SK-N-MC (cell line): ENCODE measurements at regions not wholly inside any gene's neighbourhood (a gene's known extent, or its start where the extent isn't known, plus 50 kb on each side); places are given as distances from the start of the nearest gene placed in this dataset.

Experiments used
- DNase-seq: peaks from one replicate; pipeline ENCODE4 v3.0.0-alpha.2; 2011; ENCODE audit warnings: low read depth, low spot score
- H3K27ac ChIP-seq: fragments of 200-600 bp; sonication (generic); 2 replicates; pipeline ENCODE4 v1.5.1; 2016; ENCODE audit warnings: mixed run types
- H3K36me3 ChIP-seq: fragments of 200-600 bp; sonication (generic); 2 replicates; pipeline ENCODE4 v1.6.1; 2017; ENCODE audit warnings: antibody characterized with exemption, low read length, mixed read lengths; ENCODE audit not compliant: insufficient read depth
- H3K4me3 ChIP-seq: fragments of 200-600 bp; sonication (generic); 2 replicates; pipeline ENCODE4 v1.5.1; 2016
- H3K9ac ChIP-seq: fragments of 200-600 bp; sonication (generic); 2 replicates; pipeline ENCODE4 v1.8.0; 2017; ENCODE audit warnings: mixed run types, mixed read lengths; ENCODE audit not compliant: insufficient read length
- H3K9me3 ChIP-seq: fragments of 200-600 bp; sonication (generic); 2 replicates; pipeline ENCODE4 v1.6.1; 2017; ENCODE audit warnings: low read depth, mild to moderate bottlenecking, antibody characterized with exemption, low read length, moderate library complexity, mixed read lengths
- EZH2 ChIP-seq: fragments of 200-600 bp; sonication (generic); IDR thresholded peaks from one replicate; pipeline ENCODE4 v1.6.1; 2017; ENCODE audit warnings: antibody characterized with exemption
- FOXP2 ChIP-seq: optimal IDR thresholded peaks from 2 replicates; pipeline ENCODE3; 2011; ENCODE audit warnings: mild to moderate bottlenecking, moderate library complexity; ENCODE audit not compliant: insufficient read depth; ENCODE audit errors: extremely low read length, control extremely low read depth
- POLR2AphosphoS5 ChIP-seq: IDR thresholded peaks from 2 replicates; pipeline ENCODE4 v1.6.1; 2012; ENCODE audit warnings: mild to moderate bottlenecking, low read depth, low read length, borderline replicate concordance

GRCh38 chr5:5044247-5044840 is 95.8 kb upstream of the ADAMTS16 start:
- H3K9me3 ChIP-seq, result no peaks in the 10 kb centered on the region
- no peak overlapping the region for H3K4me3 ChIP-seq
- H3K27ac ChIP-seq, result no peak overlapping the region
- H3K36me3 ChIP-seq, result no peaks in the 10 kb centered on the region
- no peak for TF ChIP-seq EZH2
- no peak for TF ChIP-seq FOXP2
- no peak for TF ChIP-seq POLR2AphosphoS5
- DNase-seq, result no peak
- no peak overlapping the region for H3K9ac ChIP-seq

GRCh38 chr5:5046680-5047502 is 93.2 kb upstream of the ADAMTS16 start:
- TF ChIP-seq FOXP2 (no peak), POLR2AphosphoS5 (no peak), EZH2 (no peak)
- H3K27ac ChIP-seq, result no peak overlapping the region
- H3K9me3 ChIP-seq, result no peaks in the 10 kb centered on the region
- no peak for DNase-seq
- H3K4me3 ChIP-seq, result no peak overlapping the region
- H3K9ac ChIP-seq, result no peak overlapping the region
- no peaks in the 10 kb centered on the region for H3K36me3 ChIP-seq

- no peak for DNase-seq
- no peak overlapping the region for H3K27ac ChIP-seq
- no peak overlapping the region for H3K9ac ChIP-seq
- H3K9me3 ChIP-seq, result no peaks in the 10 kb centered on the region
- H3K36me3 ChIP-seq, result no peaks in the 10 kb centered on the region
- H3K4me3 ChIP-seq, result no peak overlapping the region
- no peak for TF ChIP-seq EZH2
- TF ChIP-seq POLR2AphosphoS5, result no peak
- TF ChIP-seq FOXP2, result no peak
Observed at GRCh38 chr5:5050801-5051200, 89.3 kb upstream of the ADAMTS16 start.

- Histone ChIP-seq H3K36me3 (no peaks in the 10 kb centered on the region), H3K27ac (no peak overlapping the region), H3K9ac (no peak overlapping the region), H3K4me3 (no peak overlapping the region), H3K9me3 (no peaks in the 10 kb centered on the region)
- DNase-seq, result no peak
- TF ChIP-seq FOXP2 (no peak), POLR2AphosphoS5 (no peak), EZH2 (no peak)
Observed at GRCh38 chr5:5055712-5056111, 84.4 kb upstream of the ADAMTS16 start.

- Histone ChIP-seq H3K27ac (no peak overlapping the region), H3K4me3 (no peak overlapping the region), H3K36me3 (no peaks in the 10 kb centered on the region), H3K9me3 (no peaks in the 10 kb centered on the region), H3K9ac (no peak overlapping the region)
- no peak for DNase-seq
- TF ChIP-seq POLR2AphosphoS5 (no peak), EZH2 (no peak), FOXP2 (no peak)
Observed at GRCh38 chr5:5061836-5062235, 78.3 kb upstream of the ADAMTS16 start.

- TF ChIP-seq POLR2AphosphoS5, result no peak
- Histone ChIP-seq H3K9ac (no peak overlapping the region), H3K27ac (no peak overlapping the region), H3K4me3 (no peak overlapping the region), H3K9me3 (no peaks in the 10 kb centered on the region), H3K36me3 (no peaks in the 10 kb centered on the region)
- no peak for DNase-seq
Observed at GRCh38 chr5:5062525-5063302, 77.4 kb upstream of the ADAMTS16 start.

GRCh38 chr5:5063533-5063953 is 76.6 kb upstream of the ADAMTS16 start:
- no peaks in the 10 kb centered on the region for H3K36me3 ChIP-seq
- H3K27ac ChIP-seq, result no peak overlapping the region
- no peak for DNase-seq
- no peak overlapping the region for H3K4me3 ChIP-seq
- no peak overlapping the region for H3K9ac ChIP-seq
- H3K9me3 ChIP-seq, result no peaks in the 10 kb centered on the region
- no peak for TF ChIP-seq EZH2
- no peak for TF ChIP-seq FOXP2
- TF ChIP-seq POLR2AphosphoS5, result no peak

GRCh38 chr5:5065472-5065871 is 74.7 kb upstream of the ADAMTS16 start:
- H3K4me3 ChIP-seq, result no peak overlapping the region
- H3K36me3 ChIP-seq, result no peaks in the 10 kb centered on the region
- TF ChIP-seq FOXP2 (no peak), POLR2AphosphoS5 (no peak), EZH2 (no peak)
- DNase-seq, result no peak
- no peak overlapping the region for H3K9ac ChIP-seq
- no peaks in the 10 kb centered on the region for H3K9me3 ChIP-seq
- H3K27ac ChIP-seq, result no peak overlapping the region
